ENCODE measurements at regions not wholly inside any gene's neighbourhood (a gene's known extent, or its start where the extent isn't known, plus 50 kb on each side); places are given as distances from the start of the nearest gene placed in this dataset.

- TF ChIP-seq, protein P1, sequence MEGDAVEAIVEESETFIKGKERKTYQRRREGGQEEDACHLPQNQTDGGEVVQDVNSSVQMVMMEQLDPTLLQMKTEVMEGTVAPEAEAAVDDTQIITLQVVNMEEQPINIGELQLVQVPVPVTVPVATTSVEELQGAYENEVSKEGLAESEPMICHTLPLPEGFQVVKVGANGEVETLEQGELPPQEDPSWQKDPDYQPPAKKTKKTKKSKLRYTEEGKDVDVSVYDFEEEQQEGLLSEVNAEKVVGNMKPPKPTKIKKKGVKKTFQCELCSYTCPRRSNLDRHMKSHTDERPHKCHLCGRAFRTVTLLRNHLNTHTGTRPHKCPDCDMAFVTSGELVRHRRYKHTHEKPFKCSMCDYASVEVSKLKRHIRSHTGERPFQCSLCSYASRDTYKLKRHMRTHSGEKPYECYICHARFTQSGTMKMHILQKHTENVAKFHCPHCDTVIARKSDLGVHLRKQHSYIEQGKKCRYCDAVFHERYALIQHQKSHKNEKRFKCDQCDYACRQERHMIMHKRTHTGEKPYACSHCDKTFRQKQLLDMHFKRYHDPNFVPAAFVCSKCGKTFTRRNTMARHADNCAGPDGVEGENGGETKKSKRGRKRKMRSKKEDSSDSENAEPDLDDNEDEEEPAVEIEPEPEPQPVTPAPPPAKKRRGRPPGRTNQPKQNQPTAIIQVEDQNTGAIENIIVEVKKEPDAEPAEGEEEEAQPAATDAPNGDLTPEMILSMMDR (IDR thresholded peaks at IDR 0.05): no peak
- no peak for TF ChIP-seq POLR2A (IDR thresholded peaks at IDR 0.05)
Measured at GRCh38 chr4:31417040-31417439, 696.9 kb downstream of the PCDH7 start.

Data from right lobe of liver (tissue), 4 donors.